OCI-LY1 (cell line): ENCODE measurements at regions not wholly inside any gene's neighbourhood (a gene's known extent, or its start where the extent isn't known, plus 50 kb on each side); places are given as distances from the start of the nearest gene placed in this dataset.

Source experiments
- EZH2 ChIP-seq: fragments of 200-600 bp; sonication (generic), shearing (Covaris generic); IDR thresholded peaks from 2 replicates; pipeline ENCODE4 v1.8.0; 2017; ENCODE audit warnings: borderline replicate concordance, mixed run types, mild to moderate bottlenecking, antibody characterized with exemption, low read length, moderate library complexity, mixed read lengths
- TF ChIP-seq, protein P1 (sequence below): fragments of 200-600 bp; sonication (generic), shearing (Covaris generic); IDR thresholded peaks from 2 replicates; pipeline ENCODE4 v1.5.1; 2017; ENCODE audit warnings: mild to moderate bottlenecking, antibody characterized with exemption, low read length, moderate library complexity, mixed read lengths

DNA sequence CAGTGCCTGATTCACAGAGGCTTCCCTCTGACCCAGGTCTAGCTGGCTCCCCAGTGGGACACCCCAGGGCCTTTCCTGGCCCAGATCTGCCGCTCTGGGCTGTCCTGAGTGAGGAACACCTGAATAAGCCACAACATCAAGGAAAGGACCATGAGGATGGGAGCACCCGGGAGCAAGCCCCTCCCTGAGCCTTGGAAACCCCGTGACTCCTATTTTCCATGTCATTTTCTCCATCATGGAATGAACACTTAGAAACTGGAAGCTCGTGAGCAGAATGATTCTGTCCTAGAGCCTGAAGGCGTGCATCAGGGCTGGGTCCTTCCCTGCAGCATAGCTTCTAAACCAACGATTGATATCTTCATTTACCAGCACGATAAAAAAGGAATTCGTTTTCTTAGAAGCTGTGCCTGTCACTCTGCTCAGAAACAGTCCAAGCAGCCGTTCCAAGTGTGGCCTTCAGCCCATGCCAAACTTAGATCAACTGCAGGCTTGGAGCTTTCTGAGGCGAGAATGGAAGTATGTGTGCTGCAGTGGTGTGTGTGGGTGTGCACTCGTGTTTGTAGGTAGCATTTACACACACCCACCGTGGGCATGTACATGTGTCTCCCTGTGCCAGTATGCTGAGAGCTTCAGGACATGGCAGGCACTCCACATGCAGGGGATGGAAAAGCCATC is 83.2 kb upstream of the FOXC1 start:
- TF ChIP-seq, protein P1, sequence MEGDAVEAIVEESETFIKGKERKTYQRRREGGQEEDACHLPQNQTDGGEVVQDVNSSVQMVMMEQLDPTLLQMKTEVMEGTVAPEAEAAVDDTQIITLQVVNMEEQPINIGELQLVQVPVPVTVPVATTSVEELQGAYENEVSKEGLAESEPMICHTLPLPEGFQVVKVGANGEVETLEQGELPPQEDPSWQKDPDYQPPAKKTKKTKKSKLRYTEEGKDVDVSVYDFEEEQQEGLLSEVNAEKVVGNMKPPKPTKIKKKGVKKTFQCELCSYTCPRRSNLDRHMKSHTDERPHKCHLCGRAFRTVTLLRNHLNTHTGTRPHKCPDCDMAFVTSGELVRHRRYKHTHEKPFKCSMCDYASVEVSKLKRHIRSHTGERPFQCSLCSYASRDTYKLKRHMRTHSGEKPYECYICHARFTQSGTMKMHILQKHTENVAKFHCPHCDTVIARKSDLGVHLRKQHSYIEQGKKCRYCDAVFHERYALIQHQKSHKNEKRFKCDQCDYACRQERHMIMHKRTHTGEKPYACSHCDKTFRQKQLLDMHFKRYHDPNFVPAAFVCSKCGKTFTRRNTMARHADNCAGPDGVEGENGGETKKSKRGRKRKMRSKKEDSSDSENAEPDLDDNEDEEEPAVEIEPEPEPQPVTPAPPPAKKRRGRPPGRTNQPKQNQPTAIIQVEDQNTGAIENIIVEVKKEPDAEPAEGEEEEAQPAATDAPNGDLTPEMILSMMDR: no peak
- TF ChIP-seq EZH2: no peak
